ENCODE measurements at regions not wholly inside any gene's neighbourhood (a gene's known extent, or its start where the extent isn't known, plus 50 kb on each side); places are given as distances from the start of the nearest gene placed in this dataset.

DNA sequence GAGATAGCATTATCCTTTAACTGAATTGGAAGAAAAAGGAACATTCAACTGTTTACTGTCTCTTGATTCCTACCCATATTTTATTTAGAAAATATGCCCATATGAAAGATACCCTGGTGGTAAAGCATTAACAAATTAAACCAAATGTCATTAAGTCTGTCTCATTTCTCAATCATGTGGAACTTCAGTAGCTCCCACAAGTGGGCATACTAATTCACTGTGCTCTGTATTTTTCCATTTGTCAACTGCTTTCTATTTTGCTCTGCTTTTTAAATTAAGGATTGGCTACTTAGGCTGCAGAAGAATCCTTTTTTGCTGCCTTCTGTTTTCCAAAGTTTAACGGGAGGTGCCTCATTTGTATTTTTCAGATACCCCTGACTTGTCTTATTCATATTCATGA is 77.2 kb downstream of the DDIT4L start:
- Histone ChIP-seq H4K20me1 (ENCODE audit: insufficient read depth, low read length) (no peaks in the 10 kb centered on the region), H3K9me3 (ENCODE audit: low read length) (no peaks in the 10 kb centered on the region), H3K9me2 (ENCODE audit: low read depth, low read length) (no peaks in the 10 kb centered on the region), H3K9ac (ENCODE audit: low read length) (no peak overlapping the region), H3K79me2 (ENCODE audit: insufficient read depth, low read length) (no peaks in the 10 kb centered on the region), H3K4me3 (ENCODE audit: low read depth, low read length, poor library complexity, severe bottlenecking) (no peak overlapping the region), H3F3A (ENCODE audit: insufficient read depth, low read length) (no peaks in the 10 kb centered on the region), H3K4me2 (ENCODE audit: low read length) (no peak overlapping the region), H3K27ac (ENCODE audit: low read depth, low read length, poor library complexity, severe bottlenecking) (no peak overlapping the region), H2AFZ (ENCODE audit: low read length) (no peak overlapping the region), H3K27me3 (ENCODE audit: insufficient read depth, low read length) (no peaks in the 10 kb centered on the region), H3K36me3 (ENCODE audit: insufficient read depth, low read length) (no peaks in the 10 kb centered on the region), H3K4me1 (ENCODE audit: insufficient read depth, low read length, severe bottlenecking) (no peaks in the 10 kb centered on the region)
- TF ChIP-seq, protein P1, sequence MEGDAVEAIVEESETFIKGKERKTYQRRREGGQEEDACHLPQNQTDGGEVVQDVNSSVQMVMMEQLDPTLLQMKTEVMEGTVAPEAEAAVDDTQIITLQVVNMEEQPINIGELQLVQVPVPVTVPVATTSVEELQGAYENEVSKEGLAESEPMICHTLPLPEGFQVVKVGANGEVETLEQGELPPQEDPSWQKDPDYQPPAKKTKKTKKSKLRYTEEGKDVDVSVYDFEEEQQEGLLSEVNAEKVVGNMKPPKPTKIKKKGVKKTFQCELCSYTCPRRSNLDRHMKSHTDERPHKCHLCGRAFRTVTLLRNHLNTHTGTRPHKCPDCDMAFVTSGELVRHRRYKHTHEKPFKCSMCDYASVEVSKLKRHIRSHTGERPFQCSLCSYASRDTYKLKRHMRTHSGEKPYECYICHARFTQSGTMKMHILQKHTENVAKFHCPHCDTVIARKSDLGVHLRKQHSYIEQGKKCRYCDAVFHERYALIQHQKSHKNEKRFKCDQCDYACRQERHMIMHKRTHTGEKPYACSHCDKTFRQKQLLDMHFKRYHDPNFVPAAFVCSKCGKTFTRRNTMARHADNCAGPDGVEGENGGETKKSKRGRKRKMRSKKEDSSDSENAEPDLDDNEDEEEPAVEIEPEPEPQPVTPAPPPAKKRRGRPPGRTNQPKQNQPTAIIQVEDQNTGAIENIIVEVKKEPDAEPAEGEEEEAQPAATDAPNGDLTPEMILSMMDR (IDR thresholded peaks at IDR 0.05; ENCODE audit: low read length): no peak
- no peak for TF ChIP-seq EZH2 (IDR thresholded peaks at IDR 0.05; ENCODE audit: borderline replicate concordance, low read length)

DNA sequence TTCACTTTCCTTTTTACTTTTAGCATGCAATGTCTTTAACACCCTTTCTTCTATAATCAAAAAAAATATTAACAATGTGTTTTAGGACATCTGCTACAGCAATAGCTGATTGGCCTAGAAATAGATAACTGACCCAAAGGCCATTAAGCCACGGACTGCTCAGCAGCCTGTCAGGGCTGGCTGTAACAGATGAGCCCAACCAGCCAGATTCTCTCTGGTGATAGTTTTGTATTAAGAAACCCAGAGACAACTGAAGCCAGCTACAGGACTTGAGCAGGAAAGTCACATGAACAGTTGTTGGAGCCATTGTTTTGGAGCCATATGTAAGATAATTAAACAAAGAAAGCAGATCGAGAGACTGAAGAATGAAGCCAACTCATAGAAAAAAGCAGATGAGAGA is 80.3 kb downstream of the DDIT4L start:
- H3K9me2 ChIP-seq (ENCODE audit: low read depth, low read length): no peaks in the 10 kb centered on the region
- no peaks in the 10 kb centered on the region for H3K4me1 ChIP-seq (ENCODE audit: insufficient read depth, low read length, severe bottlenecking)
- no peaks in the 10 kb centered on the region for H3F3A ChIP-seq (ENCODE audit: insufficient read depth, low read length)
- H3K27ac ChIP-seq (ENCODE audit: low read depth, low read length, poor library complexity, severe bottlenecking): no peak overlapping the region
- no peaks in the 10 kb centered on the region for H3K36me3 ChIP-seq (ENCODE audit: insufficient read depth, low read length)
- H3K9ac ChIP-seq (ENCODE audit: low read length): no peak overlapping the region
- H3K4me3 ChIP-seq (ENCODE audit: low read depth, low read length, poor library complexity, severe bottlenecking): no peak overlapping the region
- TF ChIP-seq EZH2 (IDR thresholded peaks at IDR 0.05; ENCODE audit: borderline replicate concordance, low read length): no peak
- TF ChIP-seq, protein P1 (IDR thresholded peaks at IDR 0.05; ENCODE audit: low read length): no peak
- no peaks in the 10 kb centered on the region for H4K20me1 ChIP-seq (ENCODE audit: insufficient read depth, low read length)
- no peak overlapping the region for H3K4me2 ChIP-seq (ENCODE audit: low read length)
- no peak overlapping the region for H2AFZ ChIP-seq (ENCODE audit: low read length)
- no peaks in the 10 kb centered on the region for H3K79me2 ChIP-seq (ENCODE audit: insufficient read depth, low read length)
- no peaks in the 10 kb centered on the region for H3K27me3 ChIP-seq (ENCODE audit: insufficient read depth, low read length)
- H3K9me3 ChIP-seq (ENCODE audit: low read length): no peaks in the 10 kb centered on the region

DNA sequence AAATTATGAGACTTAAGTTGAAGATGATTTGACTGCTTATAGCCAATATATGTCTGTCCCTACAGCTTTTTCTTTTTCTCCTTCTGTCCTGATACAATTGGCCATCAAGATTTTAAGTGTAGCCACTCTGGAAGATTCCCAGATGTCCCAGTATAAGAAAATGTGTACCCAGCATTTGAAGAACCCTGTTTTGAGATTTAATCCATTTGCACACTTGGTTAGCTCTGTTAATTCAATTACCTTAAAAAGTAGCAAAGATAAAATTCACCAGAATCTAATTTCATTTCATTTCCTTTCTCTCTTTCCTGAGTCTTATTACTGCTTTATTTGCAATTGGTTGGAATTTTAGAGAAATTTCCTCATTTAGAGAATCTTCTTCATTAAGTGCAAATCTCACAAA is 81.4 kb downstream of the DDIT4L start:
- Histone ChIP-seq H3K4me1 (ENCODE audit: insufficient read depth, low read length, severe bottlenecking) (no peaks in the 10 kb centered on the region), H3K27ac (ENCODE audit: low read depth, low read length, poor library complexity, severe bottlenecking) (no peak overlapping the region), H4K20me1 (ENCODE audit: insufficient read depth, low read length) (no peaks in the 10 kb centered on the region), H2AFZ (ENCODE audit: low read length) (no peak overlapping the region), H3K9me2 (ENCODE audit: low read depth, low read length) (no peaks in the 10 kb centered on the region), H3K4me2 (ENCODE audit: low read length) (no peak overlapping the region), H3F3A (ENCODE audit: insufficient read depth, low read length) (no peaks in the 10 kb centered on the region), H3K36me3 (ENCODE audit: insufficient read depth, low read length) (no peaks in the 10 kb centered on the region), H3K79me2 (ENCODE audit: insufficient read depth, low read length) (no peaks in the 10 kb centered on the region), H3K4me3 (ENCODE audit: low read depth, low read length, poor library complexity, severe bottlenecking) (no peak overlapping the region), H3K27me3 (ENCODE audit: insufficient read depth, low read length) (no peaks in the 10 kb centered on the region), H3K9me3 (ENCODE audit: low read length) (no peaks in the 10 kb centered on the region), H3K9ac (ENCODE audit: low read length) (no peak overlapping the region)
- no peak for TF ChIP-seq EZH2 (IDR thresholded peaks at IDR 0.05; ENCODE audit: borderline replicate concordance, low read length)
- TF ChIP-seq, protein P1 (IDR thresholded peaks at IDR 0.05; ENCODE audit: low read length): no peak
